Prostate gland (tissue), 2 donors: ENCODE measurements at regions not wholly inside any gene's neighbourhood (a gene's known extent, or its start where the extent isn't known, plus 50 kb on each side); places are given as distances from the start of the nearest gene placed in this dataset.

ENCODE experiments used
- DNase-seq: peaks from one replicate; pipeline ENCODE4 v3.0.0-alpha.2; 2019; ENCODE audit warnings: low spot score
- H3K27ac ChIP-seq, 2 donors: fragments of 200-600 bp; sonication (generic); 2 replicates each; pipeline ENCODE4 v1.5.1; 2017 to 2019
- H3K27me3 ChIP-seq: fragments of 200-600 bp; sonication (generic); replicated peaks from 2 replicates; pipeline ENCODE4 v1.5.1; 2019; ENCODE audit not compliant: insufficient read depth
- H3K36me3 ChIP-seq, 2 donors: fragments of 200-600 bp; sonication (generic); 1 replicate in 1 of 2; 2 replicates in 1 of 2; pipeline versions ENCODE4 v1.5.1 to v1.8.1; 2017 to 2019
- H3K4me1 ChIP-seq: fragments of 200-600 bp; sonication (generic); replicated peaks from 2 replicates; pipeline ENCODE4 v1.5.1; 2019
- H3K4me3 ChIP-seq, 2 donors: fragments of 200-600 bp; sonication (generic); 2 replicates each; pipeline ENCODE4 v1.5.1; 2017 to 2019
- H3K9me3 ChIP-seq: fragments of 200-600 bp; sonication (generic); 2 replicates; pipeline ENCODE4 v1.5.1; 2017
- POLR2A ChIP-seq: fragments of 450-650 bp; IDR thresholded peaks from one replicate; pipeline ENCODE4 v1.6.1; 2016; ENCODE audit warnings: antibody characterized with exemption, mild to moderate bottlenecking
- POLR2AphosphoS5 ChIP-seq: sonication (generic); formaldehyde crosslinking; IDR thresholded peaks from one replicate; pipeline ENCODE4 v1.6.1; 2017; ENCODE audit warnings: antibody characterized with exemption
- WGBS: methylation state at CpG from one replicate; pipeline ENCODE4 v1.1.5; 2018; 5-methylcytosine and 5-hydroxymethylcytosine counted together
- intact Hi-C: fragments of 100-400 bp; cut with DNase I; formaldehyde crosslinking; loops from one replicate; pipeline ENCODE4 v1.14.2; 2022
- TF ChIP-seq, protein P1 (sequence below), 4 experiments: fragments of 200-600 bp in 2 of 4; fragments of 450-650 bp in 2 of 4; sonication (generic) in 2 of 4; IDR thresholded peaks; 1 replicate in 3 of 4; 2 replicates in 1 of 4; pipeline ENCODE4 v1.5.1; 2016 to 2019; ENCODE audit warnings: antibody characterized with exemption in 4 of 4, mild to moderate bottlenecking in 2 of 4, moderate library complexity in 2 of 4

GRCh38 chr5:139743001-139743771, 52.4 kb upstream of the PSD2 start:
- Histone ChIP-seq H3K27me3 (no peaks in the 10 kb centered on the region), H3K4me3 (no peak overlapping the region), H3K27ac (no peak overlapping the region), H3K4me1 (peaks cover 9% of the 10 kb centered on the region), H3K36me3 (no peaks in the 10 kb centered on the region), H3K9me3 (no peaks in the 10 kb centered on the region)
- no peak for TF ChIP-seq POLR2AphosphoS5
- TF ChIP-seq POLR2A: no peak
- TF ChIP-seq, protein P1, sequence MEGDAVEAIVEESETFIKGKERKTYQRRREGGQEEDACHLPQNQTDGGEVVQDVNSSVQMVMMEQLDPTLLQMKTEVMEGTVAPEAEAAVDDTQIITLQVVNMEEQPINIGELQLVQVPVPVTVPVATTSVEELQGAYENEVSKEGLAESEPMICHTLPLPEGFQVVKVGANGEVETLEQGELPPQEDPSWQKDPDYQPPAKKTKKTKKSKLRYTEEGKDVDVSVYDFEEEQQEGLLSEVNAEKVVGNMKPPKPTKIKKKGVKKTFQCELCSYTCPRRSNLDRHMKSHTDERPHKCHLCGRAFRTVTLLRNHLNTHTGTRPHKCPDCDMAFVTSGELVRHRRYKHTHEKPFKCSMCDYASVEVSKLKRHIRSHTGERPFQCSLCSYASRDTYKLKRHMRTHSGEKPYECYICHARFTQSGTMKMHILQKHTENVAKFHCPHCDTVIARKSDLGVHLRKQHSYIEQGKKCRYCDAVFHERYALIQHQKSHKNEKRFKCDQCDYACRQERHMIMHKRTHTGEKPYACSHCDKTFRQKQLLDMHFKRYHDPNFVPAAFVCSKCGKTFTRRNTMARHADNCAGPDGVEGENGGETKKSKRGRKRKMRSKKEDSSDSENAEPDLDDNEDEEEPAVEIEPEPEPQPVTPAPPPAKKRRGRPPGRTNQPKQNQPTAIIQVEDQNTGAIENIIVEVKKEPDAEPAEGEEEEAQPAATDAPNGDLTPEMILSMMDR (IDR thresholded peaks at IDR 0.05): no peak
- intact Hi-C loops: no loop called here
- no peak for DNase-seq
- WGBS: 86% methylated on average over 9 of the region's 9 CpGs

- Histone ChIP-seq H3K4me1 (peaks cover 9% of the 10 kb centered on the region), H3K27me3 (peaks cover 2% of the 10 kb centered on the region)
- 100% methylated on average over 2 of the region's 2 CpGs for WGBS
Measured at GRCh38 chr5:139743804-139744203, 51.8 kb upstream of the PSD2 start.

DNA sequence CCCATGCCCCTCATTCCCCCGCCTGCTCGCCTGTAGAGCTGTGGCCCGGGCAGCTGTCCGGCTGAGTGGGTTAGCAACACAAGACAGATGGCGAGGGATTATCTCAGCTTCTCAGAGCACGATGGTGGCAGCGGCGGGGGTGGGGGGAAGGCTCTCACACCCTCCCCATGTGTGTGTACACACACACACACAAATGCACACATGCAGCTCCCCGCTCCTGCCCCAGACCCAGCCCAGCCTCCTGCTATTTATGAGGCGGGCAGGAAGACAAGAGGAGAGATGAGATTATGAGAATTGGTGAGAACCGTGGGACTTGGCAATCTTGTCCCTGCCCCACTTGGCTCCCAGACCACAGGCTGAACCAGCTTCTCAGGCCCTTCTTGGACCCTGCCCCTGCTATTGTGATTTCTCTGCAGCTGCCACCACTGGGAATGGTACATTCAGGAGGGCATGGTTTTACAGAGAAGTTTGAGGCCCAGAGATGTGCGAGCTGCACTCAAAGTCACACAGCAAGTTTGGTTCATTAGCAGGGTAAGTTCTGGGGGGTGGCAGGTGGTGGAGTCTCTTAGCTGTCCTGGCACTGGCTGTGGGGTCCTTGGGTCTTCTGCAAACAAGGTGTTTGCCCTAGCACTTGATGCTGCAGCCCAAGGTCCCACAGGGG, 51.0 kb upstream of the PSD2 start:
- Histone ChIP-seq H3K27me3 (peaks cover 2% of the 10 kb centered on the region), H3K4me3 (no peak overlapping the region), H3K4me1 (peaks cover 9% of the 10 kb centered on the region), H3K27ac (no peak overlapping the region), H3K9me3 (no peaks in the 10 kb centered on the region), H3K36me3 (no peaks in the 10 kb centered on the region)
- TF ChIP-seq, protein P1 (IDR thresholded peaks at IDR 0.05): no peak
- TF ChIP-seq POLR2A (no peak), POLR2AphosphoS5 (no peak)
- intact Hi-C loops: no loop called here
- DNase-seq: no peak
- WGBS: 65% methylated on average over 12 of the region's 12 CpGs

More at GRCh38 chr5:139743804-139744203, 51.8 kb upstream of the PSD2 start:
- no peak overlapping the region for H3K4me3 ChIP-seq
- intact Hi-C loops: no loop called here
- TF ChIP-seq, protein P1 (IDR thresholded peaks at IDR 0.05): no peak
- TF ChIP-seq POLR2A: no peak
- no peak for TF ChIP-seq POLR2AphosphoS5
- no peaks in the 10 kb centered on the region for H3K36me3 ChIP-seq
- no peak overlapping the region for H3K27ac ChIP-seq
- H3K9me3 ChIP-seq: no peaks in the 10 kb centered on the region
- no peak for DNase-seq

- 64% methylated on average over 17 of the region's 17 CpGs for WGBS
- intact Hi-C loops: no loop called here
- no peaks in the 10 kb centered on the region for H3K9me3 ChIP-seq
- H3K4me3 ChIP-seq: no peak overlapping the region
- TF ChIP-seq POLR2A: no peak
- TF ChIP-seq POLR2AphosphoS5: no peak
- TF ChIP-seq, protein P1 (IDR thresholded peaks at IDR 0.05): no peak
- peaks cover 9% of the 10 kb centered on the region for H3K4me1 ChIP-seq
- H3K27ac ChIP-seq: no peak overlapping the region
- H3K36me3 ChIP-seq: no peaks in the 10 kb centered on the region
- peaks cover 2% of the 10 kb centered on the region for H3K27me3 ChIP-seq
- no peak for DNase-seq
Measured at GRCh38 chr5:139745132-139745799, 50.3 kb upstream of the PSD2 start.
